Smooth muscle cell (in vitro differentiated cells): ENCODE measurements at regions not wholly inside any gene's neighbourhood (a gene's known extent, or its start where the extent isn't known, plus 50 kb on each side); places are given as distances from the start of the nearest gene placed in this dataset.

Experiments used
- DNase-seq: peaks from one replicate; lab custom pipeline; 2025; ENCODE audit not compliant: unreplicated experiment; lab: John Stamatoyannopoulos, UW
- H2AFZ ChIP-seq: fragments of 200-600 bp; sonication (generic); 2 replicates; pipeline ENCODE4 v1.6.0; 2016; ENCODE audit warnings: antibody characterized with exemption, low read depth, mild to moderate bottlenecking
- H3F3A ChIP-seq: fragments of 200-600 bp; sonication (generic); 2 replicates; pipeline ENCODE4 v1.6.0; 2017; ENCODE audit warnings: antibody characterized with exemption, low read depth
- H3K27ac ChIP-seq: fragments of 200-600 bp; sonication (generic); 2 replicates; pipeline ENCODE4 v1.5.1; 2016; ENCODE audit warnings: low read depth, mild to moderate bottlenecking
- H3K27me3 ChIP-seq: fragments of 200-600 bp; sonication (generic); 2 replicates; pipeline ENCODE4 v1.6.1; 2016; ENCODE audit warnings: low read depth, mild to moderate bottlenecking
- H3K36me3 ChIP-seq: fragments of 200-600 bp; sonication (generic); 2 replicates; pipeline ENCODE4 v1.5.1; 2016; ENCODE audit warnings: low read depth
- H3K4me1 ChIP-seq: fragments of 200-600 bp; sonication (generic); 2 replicates; pipeline ENCODE4 v1.5.1; 2016; ENCODE audit warnings: low read depth
- H3K4me2 ChIP-seq: fragments of 200-600 bp; sonication (generic); 2 replicates; pipeline ENCODE4 v1.6.0; 2016; ENCODE audit warnings: mild to moderate bottlenecking
- H3K4me3 ChIP-seq: fragments of 200-600 bp; sonication (generic); 2 replicates; pipeline ENCODE4 v1.5.1; 2016; ENCODE audit warnings: mild to moderate bottlenecking
- H3K79me2 ChIP-seq: fragments of 200-600 bp; sonication (generic); 2 replicates; pipeline ENCODE4 v1.6.0; 2016; ENCODE audit warnings: low read depth, mild to moderate bottlenecking
- H3K9ac ChIP-seq: fragments of 200-600 bp; sonication (generic); 2 replicates; pipeline ENCODE4 v1.6.0; 2016; ENCODE audit warnings: low read depth
- H3K9me3 ChIP-seq: fragments of 200-600 bp; sonication (generic); replicated peaks from 2 replicates; pipeline ENCODE4 v1.5.1; 2016; ENCODE audit warnings: low read depth
- H4K20me1 ChIP-seq: fragments of 200-600 bp; sonication (generic); 2 replicates; pipeline ENCODE4 v1.6.0; 2016; ENCODE audit warnings: low read depth
- WGBS: methylation state at CpG from one replicate; pipeline ENCODE4 v1.1.7; 2016; ENCODE audit warnings: low lambda C conversion rate; 5-methylcytosine and 5-hydroxymethylcytosine counted together
- TF ChIP-seq, protein P1 (sequence below): fragments of 200-600 bp; sonication (generic); IDR thresholded peaks from 2 replicates; pipeline ENCODE4 v1.5.1; 2017; ENCODE audit warnings: borderline replicate concordance, mild to moderate bottlenecking, antibody characterized with exemption; ENCODE audit not compliant: insufficient read depth, poor library complexity, severe bottlenecking

DNA sequence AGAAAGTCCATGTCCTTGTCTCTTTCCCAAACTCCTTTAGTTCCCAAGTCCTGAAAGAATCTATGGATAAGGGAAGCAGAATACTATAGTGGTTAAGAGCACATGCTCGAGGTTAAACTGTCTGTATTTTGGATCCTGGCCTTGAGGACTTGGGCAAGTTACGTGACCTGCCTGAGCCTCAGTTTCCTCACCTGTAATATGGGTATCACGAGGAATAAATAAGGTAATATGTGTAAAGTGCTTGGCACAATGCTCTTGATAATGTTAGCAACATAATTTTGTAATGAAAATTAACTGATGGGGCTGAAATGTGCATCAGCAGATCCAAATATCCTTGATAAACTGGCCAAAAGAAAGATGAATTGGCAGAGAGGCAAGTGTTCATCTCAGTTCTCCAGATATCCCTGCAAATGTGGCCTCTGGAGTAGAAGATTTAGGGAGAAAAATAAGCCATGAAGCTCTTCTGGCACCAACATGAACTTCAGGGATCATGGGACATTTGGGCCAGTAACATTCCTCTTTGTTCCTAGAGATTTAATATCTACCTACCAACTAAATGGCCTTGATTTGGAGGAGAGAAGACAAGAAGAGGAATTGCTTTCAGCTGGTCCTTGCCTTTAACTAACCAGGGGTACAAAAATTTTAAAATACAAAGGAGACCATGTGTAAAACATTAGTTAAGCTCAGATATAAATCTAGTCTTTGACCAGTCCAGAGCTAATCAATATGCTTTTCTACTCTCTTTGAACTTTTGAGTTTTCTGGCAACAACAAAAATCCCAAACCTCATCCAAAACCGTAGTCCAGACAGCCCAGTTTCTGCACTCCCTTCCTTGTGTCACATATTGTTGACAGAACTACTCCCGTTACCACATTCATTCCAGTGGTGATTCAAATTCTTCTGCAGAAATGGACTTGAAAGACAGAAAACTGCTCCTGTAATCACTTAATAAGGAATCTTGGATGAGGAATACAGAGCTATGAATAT, 52.7 kb upstream of the EML4 start:
- TF ChIP-seq, protein P1, sequence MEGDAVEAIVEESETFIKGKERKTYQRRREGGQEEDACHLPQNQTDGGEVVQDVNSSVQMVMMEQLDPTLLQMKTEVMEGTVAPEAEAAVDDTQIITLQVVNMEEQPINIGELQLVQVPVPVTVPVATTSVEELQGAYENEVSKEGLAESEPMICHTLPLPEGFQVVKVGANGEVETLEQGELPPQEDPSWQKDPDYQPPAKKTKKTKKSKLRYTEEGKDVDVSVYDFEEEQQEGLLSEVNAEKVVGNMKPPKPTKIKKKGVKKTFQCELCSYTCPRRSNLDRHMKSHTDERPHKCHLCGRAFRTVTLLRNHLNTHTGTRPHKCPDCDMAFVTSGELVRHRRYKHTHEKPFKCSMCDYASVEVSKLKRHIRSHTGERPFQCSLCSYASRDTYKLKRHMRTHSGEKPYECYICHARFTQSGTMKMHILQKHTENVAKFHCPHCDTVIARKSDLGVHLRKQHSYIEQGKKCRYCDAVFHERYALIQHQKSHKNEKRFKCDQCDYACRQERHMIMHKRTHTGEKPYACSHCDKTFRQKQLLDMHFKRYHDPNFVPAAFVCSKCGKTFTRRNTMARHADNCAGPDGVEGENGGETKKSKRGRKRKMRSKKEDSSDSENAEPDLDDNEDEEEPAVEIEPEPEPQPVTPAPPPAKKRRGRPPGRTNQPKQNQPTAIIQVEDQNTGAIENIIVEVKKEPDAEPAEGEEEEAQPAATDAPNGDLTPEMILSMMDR, result no peak
- Histone ChIP-seq H3K9me3 (no peaks in the 10 kb centered on the region), H4K20me1 (no peaks in the 10 kb centered on the region), H3K9ac (no peak overlapping the region), H3K79me2 (no peaks in the 10 kb centered on the region), H3F3A (peaks cover 13% of the 10 kb centered on the region), H3K36me3 (no peaks in the 10 kb centered on the region), H3K27ac (peak overlapping the region; percentile 74), H3K4me1 (peaks cover 11% of the 10 kb centered on the region), H2AFZ (no peak overlapping the region), H3K4me2 (peak overlapping the region; percentile 37), H3K27me3 (no peaks in the 10 kb centered on the region), H3K4me3 (no peak overlapping the region)
- no peak for DNase-seq
- 60% methylated on average over 5 of the region's 5 CpGs for WGBS

GRCh38 chr2:42117182-42117579, 52.0 kb upstream of the EML4 start:
- no peaks in the 10 kb centered on the region for H4K20me1 ChIP-seq
- no peak overlapping the region for H2AFZ ChIP-seq
- no peak overlapping the region for H3K9ac ChIP-seq
- no peaks in the 10 kb centered on the region for H3K36me3 ChIP-seq
- H3K4me2 ChIP-seq, result peak overlapping the region; percentile 37
- H3K4me1 ChIP-seq, result peaks cover 11% of the 10 kb centered on the region
- no peak for DNase-seq
- H3K27me3 ChIP-seq, result no peaks in the 10 kb centered on the region
- 95% methylated on average over 3 of the region's 3 CpGs for WGBS
- peaks cover 13% of the 10 kb centered on the region for H3F3A ChIP-seq
- TF ChIP-seq, protein P1, result no peak
- H3K9me3 ChIP-seq, result no peaks in the 10 kb centered on the region
- peak overlapping the region; percentile 74 for H3K27ac ChIP-seq
- no peaks in the 10 kb centered on the region for H3K79me2 ChIP-seq
- no peak overlapping the region for H3K4me3 ChIP-seq

- Histone ChIP-seq H3K4me2 (peak overlapping the region; percentile 38), H3K4me1 (peaks cover 11% of the 10 kb centered on the region), H3K9ac (no peak overlapping the region), H4K20me1 (no peaks in the 10 kb centered on the region), H3K27ac (peak overlapping the region; percentile 74), H3K9me3 (no peaks in the 10 kb centered on the region), H3K4me3 (no peak overlapping the region), H3K36me3 (no peaks in the 10 kb centered on the region), H3K79me2 (no peaks in the 10 kb centered on the region), H3F3A (peaks cover 18% of the 10 kb centered on the region), H3K27me3 (no peaks in the 10 kb centered on the region), H2AFZ (no peak overlapping the region)
- WGBS, result 8% methylated on average over 1 of the region's 1 CpG
- TF ChIP-seq, protein P1, result no peak
- no peak for DNase-seq
Measured at GRCh38 chr2:42117923-42118753, 51.0 kb upstream of the EML4 start.
